HCT116 (cell line): ENCODE measurements at regions not wholly inside any gene's neighbourhood (a gene's known extent, or its start where the extent isn't known, plus 50 kb on each side); places are given as distances from the start of the nearest gene placed in this dataset.

ENCODE experiments used
- ATAC-seq: fragments of 200-7000 bp; cut with Tn5 transposase; 2 replicates; pipeline ENCODE4 v1.9.1; 2020; ENCODE audit warnings: mild to moderate bottlenecking, moderate library complexity
- BruUV-seq: library from RNA; stranded (reverse); fragments of 400-500 nt; replicated peaks from 2 replicates; lab custom pipeline; 2021; lab: Mats Ljungman, UMichigan
- CTCF ChIA-PET: fragments of 300-600 bp; sonication (Branson Sonifier 250); formaldehyde crosslinking; loops from one replicate; lab custom pipeline; 2021; ENCODE audit warnings: antibody characterized with exemption; lab: Charles Lee
- POLR2A ChIA-PET: fragments of 300-600, 350-600 bp; sonication (Branson Sonifier 250); formaldehyde crosslinking; loops from one replicate; lab custom pipeline; 2021; ENCODE audit warnings: antibody characterized with exemption; lab: Charles Lee
- RAD21 ChIA-PET, 2 experiments: fragments of 300-600 bp; sonication (Branson Sonifier 250); formaldehyde crosslinking; loops; one replicate each; lab custom pipeline; 2023; ENCODE audit warnings: low total read pairs in 2 of 2; ENCODE audit not compliant: uncharacterized antibody in 2 of 2, unreplicated experiment in 2 of 2, low non-redundant PET in 1 of 2; lab: Charles Lee
- DNase-seq: peaks from one replicate; pipeline ENCODE4 v3.0.0-alpha.2; 2010; ENCODE audit warnings: low read depth, low spot score
- H2AFZ ChIP-seq: fragments of 200-600 bp; shearing (Covaris generic), sonication (generic); 2 replicates; pipeline ENCODE4 v1.6.1; 2017; ENCODE audit warnings: low read depth, mixed run types, mixed read lengths, antibody characterized with exemption, low read length; ENCODE audit not compliant: poor library complexity, severe bottlenecking
- H3K27ac ChIP-seq: 2 replicates; pipeline ENCODE4 v1.5.1; 2012; ENCODE audit warnings: low read depth, low read length
- H3K27me3 ChIP-seq: fragments of 200-600 bp; sonication (generic); 2 replicates; pipeline ENCODE4 v1.6.1; 2016; ENCODE audit warnings: mixed run types, low read length, mixed read lengths; ENCODE audit not compliant: insufficient read depth
- H3K36me3 ChIP-seq, 2 experiments: fragments of 200-500 bp in 1 of 2; fragments of 200-600 bp in 1 of 2; sonication (Bioruptor generic) in 1 of 2; sonication (generic) in 1 of 2; 2 replicates each; pipeline versions ENCODE4 v1.5.1 to v1.6.1; 2014 to 2016; ENCODE audit warnings: low read length in 2 of 2, inconsistent platforms in 1 of 2, mixed read lengths in 1 of 2, mixed run types in 1 of 2; ENCODE audit not compliant: insufficient read depth in 2 of 2, control insufficient read depth in 1 of 2
- H3K4me1 ChIP-seq, 2 experiments: fragments of 200-600 bp in 1 of 2; sonication (generic) in 1 of 2; 2 replicates each; pipeline versions ENCODE4 v1.5.1 to v1.6.1; 2012 to 2017; ENCODE audit warnings: low read length in 2 of 2, inconsistent platforms in 1 of 2, mild to moderate bottlenecking in 1 of 2, mixed read lengths in 1 of 2, mixed run types in 1 of 2, moderate library complexity in 1 of 2; ENCODE audit not compliant: insufficient read depth in 2 of 2, control insufficient read depth in 1 of 2
- H3K4me2 ChIP-seq: fragments of 200-600 bp; sonication (generic); 2 replicates; pipeline ENCODE4 v1.6.1; 2017; ENCODE audit warnings: mixed run types, low read length, mixed read lengths
- H3K4me3 ChIP-seq, 2 experiments: fragments of 200-600 bp in 1 of 2; sonication (generic) in 1 of 2; replicated peaks in 1 of 2; 2 replicates each; pipeline ENCODE4 v1.5.1; 2011 to 2016; ENCODE audit warnings: low read length in 2 of 2, control low read depth in 1 of 2, low read depth in 1 of 2, mild to moderate bottlenecking in 1 of 2, mixed read lengths in 1 of 2, mixed run types in 1 of 2
- H3K79me2 ChIP-seq: fragments of 200-600 bp; sonication (generic); 2 replicates; pipeline ENCODE4 v1.6.1; 2017; ENCODE audit warnings: mild to moderate bottlenecking, mixed run types, low read length, moderate library complexity, mixed read lengths; ENCODE audit not compliant: insufficient read depth
- H3K9ac ChIP-seq: fragments of 200-600 bp; sonication (generic); 2 replicates; pipeline ENCODE4 v1.6.1; 2016; ENCODE audit warnings: low read length, mixed read lengths
- H3K9me2 ChIP-seq: fragments of 200-600 bp; sonication (generic), shearing (Covaris generic); 2 replicates; pipeline ENCODE4 v1.6.1; 2017; ENCODE audit warnings: mixed run types, mild to moderate bottlenecking, moderate library complexity; ENCODE audit not compliant: insufficient read depth
- H3K9me3 ChIP-seq, 2 experiments: fragments of 200-500 bp in 1 of 2; fragments of 200-600 bp in 1 of 2; sonication (Bioruptor generic) in 1 of 2; sonication (generic) in 1 of 2; 2 replicates each; pipeline ENCODE4 v1.6.1; 2014 to 2017; ENCODE audit warnings: low read length in 2 of 2, mixed read lengths in 2 of 2, inconsistent platforms in 1 of 2, low read depth in 1 of 2, mild to moderate bottlenecking in 1 of 2, mixed run types in 1 of 2, moderate library complexity in 1 of 2; ENCODE audit not compliant: control insufficient read depth in 1 of 2, insufficient read depth in 1 of 2
- H4K20me1 ChIP-seq: fragments of 200-600 bp; sonication (generic), shearing (Covaris generic); 2 replicates; pipeline ENCODE4 v1.6.1; 2017; ENCODE audit warnings: mixed run types, mild to moderate bottlenecking, moderate library complexity; ENCODE audit not compliant: insufficient read depth
- CBX3 ChIP-seq: IDR thresholded peaks from 2 replicates; pipeline ENCODE4 v1.6.1; 2012; ENCODE audit warnings: low read depth
- CEBPB ChIP-seq: IDR thresholded peaks from 2 replicates; pipeline ENCODE4 v1.6.1; 2012; ENCODE audit warnings: low read depth
- EGR1 ChIP-seq: IDR thresholded peaks from 2 replicates; pipeline ENCODE4 v1.6.1; 2012; ENCODE audit warnings: low read depth
- ELF1 ChIP-seq: IDR thresholded peaks from 2 replicates; pipeline ENCODE4 v1.6.1; 2012; ENCODE audit warnings: low read depth, borderline replicate concordance
- EZH2 ChIP-seq: fragments of 200-600 bp; sonication (generic); IDR thresholded peaks from 2 replicates; pipeline ENCODE4 v1.6.1; 2017; ENCODE audit warnings: antibody characterized with exemption, mixed run types
- EZH2phosphoT487 ChIP-seq: fragments of 200-600 bp; IDR thresholded peaks from 2 replicates; pipeline ENCODE4 v1.6.1; 2018; ENCODE audit warnings: antibody characterized with exemption, borderline replicate concordance
- JUND ChIP-seq: IDR thresholded peaks from 2 replicates; pipeline ENCODE4 v1.6.1; 2012
- POLR2A ChIP-seq: IDR thresholded peaks from 2 replicates; pipeline ENCODE4 v1.7.0; 2011; ENCODE audit warnings: borderline replicate concordance; ENCODE audit not compliant: insufficient read depth, insufficient read length; ENCODE audit errors: extremely low read depth
- POLR2AphosphoS5 ChIP-seq: IDR thresholded peaks from 2 replicates; pipeline ENCODE4 v1.6.1; 2011; ENCODE audit warnings: mild to moderate bottlenecking, low read depth, low read length, moderate library complexity
- RAD21 ChIP-seq: IDR thresholded peaks from 2 replicates; pipeline ENCODE4 v1.6.1; 2012; ENCODE audit warnings: low read depth, mild to moderate bottlenecking
- SIN3A ChIP-seq: IDR thresholded peaks from 2 replicates; pipeline ENCODE4 v1.6.1; 2012; ENCODE audit warnings: low read depth
- SP1 ChIP-seq: IDR thresholded peaks from 2 replicates; pipeline ENCODE4 v1.6.1; 2012; ENCODE audit warnings: low read depth
- SRF ChIP-seq: IDR thresholded peaks from 2 replicates; pipeline ENCODE4 v1.6.1; 2012; ENCODE audit warnings: low read depth
- TCF7L2 ChIP-seq: IDR thresholded peaks from 2 replicates; pipeline ENCODE4 v1.7.0; 2011; ENCODE audit warnings: borderline replicate concordance, inconsistent platforms; ENCODE audit not compliant: insufficient read depth, insufficient read length; ENCODE audit errors: extremely low read depth
- YY1 ChIP-seq: IDR thresholded peaks from 2 replicates; pipeline ENCODE4 v1.6.1; 2011; ENCODE audit warnings: low read length, low read depth, moderate library complexity, mild to moderate bottlenecking; ENCODE audit not compliant: insufficient replicate concordance; ENCODE audit errors: extremely low read depth
- ZFX ChIP-seq: fragments of 450-650 bp; IDR thresholded peaks from 2 replicates; pipeline ENCODE4 v1.6.1; 2017
- ZNF274 ChIP-seq: fragments of 200-500 bp; sonication (Bioruptor generic); IDR thresholded peaks from 2 replicates; pipeline ENCODE4 v1.6.1; 2014; ENCODE audit warnings: mild to moderate bottlenecking, low read depth, low read length, inconsistent platforms
- intact Hi-C: fragments of 100-400 bp; cut with micrococcal nuclease; formaldehyde crosslinking; loops from 2 replicates; pipeline ENCODE4 v1.10.0; 2022
- TF ChIP-seq, protein P1 (sequence below): IDR thresholded peaks from 2 replicates; pipeline ENCODE4 v1.6.1; 2012
- TF ChIP-seq, protein P2 (sequence below): IDR thresholded peaks from 2 replicates; pipeline ENCODE4 v1.6.1; 2012
- TF ChIP-seq, protein P3 (sequence below): IDR thresholded peaks from 2 replicates; pipeline ENCODE4 v1.6.1; 2011; ENCODE audit warnings: mild to moderate bottlenecking, low read length, moderate library complexity; ENCODE audit not compliant: insufficient replicate concordance; ENCODE audit errors: extremely low read depth
- TF ChIP-seq, protein P4 (sequence below), 3 experiments: fragments of 200-600 bp in 1 of 3; sonication (generic) in 1 of 3; IDR thresholded peaks in 2 of 3; conservative IDR thresholded peaks in 1 of 3; 2 replicates each; pipeline ENCODE4 v1.5.1; 2012 to 2017; ENCODE audit warnings: low read depth in 2 of 3, low read length in 2 of 3, antibody characterized with exemption in 1 of 3, borderline replicate concordance in 1 of 3, control low read depth in 1 of 3, mild to moderate bottlenecking in 1 of 3, mixed read lengths in 1 of 3, mixed run types in 1 of 3, moderate library complexity in 1 of 3; ENCODE audit not compliant: insufficient read depth in 1 of 3
- TF ChIP-seq, protein P5 (sequence below): IDR thresholded peaks from 2 replicates; pipeline ENCODE4 v1.6.1; 2012; ENCODE audit warnings: low read depth

DNA sequence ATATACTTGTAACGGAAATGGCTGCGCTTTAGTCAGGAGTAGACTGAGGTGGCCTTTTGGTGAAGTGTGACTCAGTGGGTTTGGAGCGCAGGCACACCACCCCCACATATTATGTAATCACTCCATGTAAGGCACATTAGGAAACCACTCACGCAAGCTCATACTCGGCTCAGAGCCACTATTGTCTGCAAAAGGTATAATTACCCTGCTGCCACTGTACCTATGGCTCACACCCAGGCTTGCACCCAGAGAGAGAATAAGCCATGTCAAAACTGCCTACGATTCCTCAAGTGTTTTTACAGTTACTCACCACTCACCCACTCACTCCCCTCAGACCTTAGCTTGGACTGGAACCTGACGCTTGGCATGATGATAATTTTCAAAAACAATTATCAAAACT is 611.9 kb upstream of the CCDC54 start:
- no peaks in the 10 kb centered on the region for H3K27me3 ChIP-seq
- peak overlapping the region; percentile 5; the same call in 1 of the 2 replicates for H3K9ac ChIP-seq
- ChIA-PET POLR2A (no interaction called here), CTCF (no interaction called here), RAD21 (no interaction called here)
- H3K79me2 ChIP-seq = no peaks in the 10 kb centered on the region
- H3K4me2 ChIP-seq = peak overlapping the region; percentile 66
- H3K9me2 ChIP-seq = no peaks in the 10 kb centered on the region
- no peaks in the 10 kb centered on the region for H4K20me1 ChIP-seq
- H3K4me1 ChIP-seq = peaks cover 7 to 32% of the 10 kb centered on the region in 2 experiments; a peak in 3 of 4 replicates
- ATAC-seq (peak; percentile 92), DNase-seq (peak; percentile 81)
- intact Hi-C loops = no loop called here
- H3K9me3 ChIP-seq = no peaks in the 10 kb centered on the region
- H2AFZ ChIP-seq = peak overlapping the region; percentile 84
- H3K4me3 ChIP-seq = peak overlapping the region in 1 of 2 experiments; percentile 12; a peak in 1 of 4 replicates
- BruUV-seq = no TSS peak
- no peaks in the 10 kb centered on the region for H3K36me3 ChIP-seq
- H3K27ac ChIP-seq = no peak overlapping the region
- TF ChIP-seq ZFX (no peak), EZH2phosphoT487 (no peak), SRF (peak; percentile 94), POLR2A (no peak), POLR2AphosphoS5 (no peak), CBX3 (no peak), YY1 (no peak), JUND (peak; percentile 33), SIN3A (no peak), EZH2 (no peak), RAD21 (no peak), ELF1 (no peak), EGR1 (peak; percentile 90), TCF7L2 (no peak), CEBPB (peak; percentile 86), ZNF274 (no peak), SP1 (0 out of 2 replicates have a peak, but pooled peaks have one; percentile 39)
- TF ChIP-seq, protein P1, sequence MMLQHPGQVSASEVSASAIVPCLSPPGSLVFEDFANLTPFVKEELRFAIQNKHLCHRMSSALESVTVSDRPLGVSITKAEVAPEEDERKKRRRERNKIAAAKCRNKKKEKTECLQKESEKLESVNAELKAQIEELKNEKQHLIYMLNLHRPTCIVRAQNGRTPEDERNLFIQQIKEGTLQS = peak; percentile 17; the same call in 1 of the 2 replicates
- TF ChIP-seq, protein P2, sequence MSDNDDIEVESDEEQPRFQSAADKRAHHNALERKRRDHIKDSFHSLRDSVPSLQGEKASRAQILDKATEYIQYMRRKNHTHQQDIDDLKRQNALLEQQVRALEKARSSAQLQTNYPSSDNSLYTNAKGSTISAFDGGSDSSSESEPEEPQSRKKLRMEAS = no peak
- TF ChIP-seq, protein P3, sequence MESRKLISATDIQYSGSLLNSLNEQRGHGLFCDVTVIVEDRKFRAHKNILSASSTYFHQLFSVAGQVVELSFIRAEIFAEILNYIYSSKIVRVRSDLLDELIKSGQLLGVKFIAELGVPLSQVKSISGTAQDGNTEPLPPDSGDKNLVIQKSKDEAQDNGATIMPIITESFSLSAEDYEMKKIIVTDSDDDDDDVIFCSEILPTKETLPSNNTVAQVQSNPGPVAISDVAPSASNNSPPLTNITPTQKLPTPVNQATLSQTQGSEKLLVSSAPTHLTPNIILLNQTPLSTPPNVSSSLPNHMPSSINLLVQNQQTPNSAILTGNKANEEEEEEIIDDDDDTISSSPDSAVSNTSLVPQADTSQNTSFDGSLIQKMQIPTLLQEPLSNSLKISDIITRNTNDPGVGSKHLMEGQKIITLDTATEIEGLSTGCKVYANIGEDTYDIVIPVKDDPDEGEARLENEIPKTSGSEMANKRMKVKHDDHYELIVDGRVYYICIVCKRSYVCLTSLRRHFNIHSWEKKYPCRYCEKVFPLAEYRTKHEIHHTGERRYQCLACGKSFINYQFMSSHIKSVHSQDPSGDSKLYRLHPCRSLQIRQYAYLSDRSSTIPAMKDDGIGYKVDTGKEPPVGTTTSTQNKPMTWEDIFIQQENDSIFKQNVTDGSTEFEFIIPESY = no peak
- TF ChIP-seq, protein P4, sequence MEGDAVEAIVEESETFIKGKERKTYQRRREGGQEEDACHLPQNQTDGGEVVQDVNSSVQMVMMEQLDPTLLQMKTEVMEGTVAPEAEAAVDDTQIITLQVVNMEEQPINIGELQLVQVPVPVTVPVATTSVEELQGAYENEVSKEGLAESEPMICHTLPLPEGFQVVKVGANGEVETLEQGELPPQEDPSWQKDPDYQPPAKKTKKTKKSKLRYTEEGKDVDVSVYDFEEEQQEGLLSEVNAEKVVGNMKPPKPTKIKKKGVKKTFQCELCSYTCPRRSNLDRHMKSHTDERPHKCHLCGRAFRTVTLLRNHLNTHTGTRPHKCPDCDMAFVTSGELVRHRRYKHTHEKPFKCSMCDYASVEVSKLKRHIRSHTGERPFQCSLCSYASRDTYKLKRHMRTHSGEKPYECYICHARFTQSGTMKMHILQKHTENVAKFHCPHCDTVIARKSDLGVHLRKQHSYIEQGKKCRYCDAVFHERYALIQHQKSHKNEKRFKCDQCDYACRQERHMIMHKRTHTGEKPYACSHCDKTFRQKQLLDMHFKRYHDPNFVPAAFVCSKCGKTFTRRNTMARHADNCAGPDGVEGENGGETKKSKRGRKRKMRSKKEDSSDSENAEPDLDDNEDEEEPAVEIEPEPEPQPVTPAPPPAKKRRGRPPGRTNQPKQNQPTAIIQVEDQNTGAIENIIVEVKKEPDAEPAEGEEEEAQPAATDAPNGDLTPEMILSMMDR (IDR thresholded peaks at IDR 0.05 in 2 of 3, conservative IDR thresholded peaks at IDR 0.05 in 1 of 3; ENCODE audit: borderline replicate concordance in 1 of 3, insufficient read depth in 1 of 3, low read depth in 2 of 3, low read length in 2 of 3) = no peak
- TF ChIP-seq, protein P5, sequence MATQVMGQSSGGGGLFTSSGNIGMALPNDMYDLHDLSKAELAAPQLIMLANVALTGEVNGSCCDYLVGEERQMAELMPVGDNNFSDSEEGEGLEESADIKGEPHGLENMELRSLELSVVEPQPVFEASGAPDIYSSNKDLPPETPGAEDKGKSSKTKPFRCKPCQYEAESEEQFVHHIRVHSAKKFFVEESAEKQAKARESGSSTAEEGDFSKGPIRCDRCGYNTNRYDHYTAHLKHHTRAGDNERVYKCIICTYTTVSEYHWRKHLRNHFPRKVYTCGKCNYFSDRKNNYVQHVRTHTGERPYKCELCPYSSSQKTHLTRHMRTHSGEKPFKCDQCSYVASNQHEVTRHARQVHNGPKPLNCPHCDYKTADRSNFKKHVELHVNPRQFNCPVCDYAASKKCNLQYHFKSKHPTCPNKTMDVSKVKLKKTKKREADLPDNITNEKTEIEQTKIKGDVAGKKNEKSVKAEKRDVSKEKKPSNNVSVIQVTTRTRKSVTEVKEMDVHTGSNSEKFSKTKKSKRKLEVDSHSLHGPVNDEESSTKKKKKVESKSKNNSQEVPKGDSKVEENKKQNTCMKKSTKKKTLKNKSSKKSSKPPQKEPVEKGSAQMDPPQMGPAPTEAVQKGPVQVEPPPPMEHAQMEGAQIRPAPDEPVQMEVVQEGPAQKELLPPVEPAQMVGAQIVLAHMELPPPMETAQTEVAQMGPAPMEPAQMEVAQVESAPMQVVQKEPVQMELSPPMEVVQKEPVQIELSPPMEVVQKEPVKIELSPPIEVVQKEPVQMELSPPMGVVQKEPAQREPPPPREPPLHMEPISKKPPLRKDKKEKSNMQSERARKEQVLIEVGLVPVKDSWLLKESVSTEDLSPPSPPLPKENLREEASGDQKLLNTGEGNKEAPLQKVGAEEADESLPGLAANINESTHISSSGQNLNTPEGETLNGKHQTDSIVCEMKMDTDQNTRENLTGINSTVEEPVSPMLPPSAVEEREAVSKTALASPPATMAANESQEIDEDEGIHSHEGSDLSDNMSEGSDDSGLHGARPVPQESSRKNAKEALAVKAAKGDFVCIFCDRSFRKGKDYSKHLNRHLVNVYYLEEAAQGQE = no peak
